Naive thymus-derived CD8-positive, alpha-beta T cell (primary cell): ENCODE measurements at regions not wholly inside any gene's neighbourhood (a gene's known extent, or its start where the extent isn't known, plus 50 kb on each side); places are given as distances from the start of the nearest gene placed in this dataset.
A peak's percentile ranks its signal among the peaks of the same experiment; 100 is the strongest.
"Not testable (repeated sequence)": the region's sequence is repeated elsewhere in the genome, so short reads cannot be mapped to it uniquely, and the experiment has no call there.

ENCODE experiments used
- ATAC-seq, 2 donors: fragments of 150-1000 bp; cut with Tn5 transposase in 1 of 2; sonication (Bioruptor Pico), chemical (Tn5 transposase) in 1 of 2; 1 replicate in 1 of 2; 2 replicates in 1 of 2; pipeline ENCODE4 v1.10.0; 2021; ENCODE audit warnings: mild to moderate bottlenecking in 2 of 2, moderate library complexity in 2 of 2
- POLR2A ChIA-PET: fragments of 350-600 bp; sonication (Branson Sonifier 250); formaldehyde crosslinking; loops from one replicate; lab custom pipeline; 2021; ENCODE audit warnings: antibody characterized with exemption; lab: Charles Lee
- DNase-seq, 10 donors: peaks; one replicate each; pipeline versions ENCODE4 v3.0.0 to v3.0.0-alpha.2; 2020 to 2022
- H3K27ac Mint-ChIP-seq, 10 donors: one replicate each; pipeline ENCODE4 v1.8.0; 2020 to 2022; ENCODE audit warnings: mild to moderate bottlenecking in 10 of 10, mixed read lengths in 10 of 10, moderate library complexity in 4 of 10, inconsistent platforms in 1 of 10
- H3K27me3 Mint-ChIP-seq, 5 donors: one replicate each; pipeline ENCODE4 v1.8.0; 2021 to 2022; ENCODE audit warnings: mixed read lengths in 5 of 5
- H3K36me3 Mint-ChIP-seq, 3 donors: one replicate each; pipeline ENCODE4 v1.8.0; 2020 to 2022; ENCODE audit warnings: mixed read lengths in 3 of 3, mild to moderate bottlenecking in 2 of 3, inconsistent platforms in 1 of 3
- H3K4me1 Mint-ChIP-seq, 4 donors: one replicate each; pipeline ENCODE4 v1.8.0; 2021 to 2022; ENCODE audit warnings: mixed read lengths in 4 of 4
- H3K4me3 Mint-ChIP-seq, 10 donors: one replicate each; pipeline ENCODE4 v1.8.0; 2020 to 2022; ENCODE audit warnings: mild to moderate bottlenecking in 10 of 10, mixed read lengths in 10 of 10, moderate library complexity in 6 of 10, inconsistent platforms in 1 of 10
- H3K9me3 Mint-ChIP-seq, 9 donors: one replicate each; pipeline ENCODE4 v1.8.0; 2020 to 2022; ENCODE audit warnings: mixed read lengths in 9 of 9, mild to moderate bottlenecking in 3 of 9, inconsistent platforms in 1 of 9, moderate library complexity in 1 of 9

- H3K4me3 Mint-ChIP-seq, ATAC-seq, H3K9me3 Mint-ChIP-seq, POLR2A ChIA-PET, H3K27me3 Mint-ChIP-seq, DNase-seq: not testable (repeated sequence)
- H3K36me3 Mint-ChIP-seq: peaks cover 6 to 22% (median 22%) of the 10 kb centered on the region in 3 donors
- peak overlapping the region in 1 of 10 donors; percentile 12 for H3K27ac Mint-ChIP-seq
- peaks cover 2 to 21% (median 8%) of the 10 kb centered on the region in 4 donors for H3K4me1 Mint-ChIP-seq
Measured at GRCh38 chr7:35913350-35913749, 112.5 kb downstream of the SEPTIN7 start.

- H3K9me3 Mint-ChIP-seq, POLR2A ChIA-PET: not testable (repeated sequence)
- peaks cover 2 to 14% (median 3%) of the 10 kb centered on the region in 4 donors for H3K4me1 Mint-ChIP-seq
Measured at GRCh38 chr7:35914214-35914613, 113.4 kb downstream of the SEPTIN7 start.

GRCh38 chr7:35915247-35915955 lies 114.5 kb downstream of the SEPTIN7 start:
- H3K36me3 Mint-ChIP-seq: peaks cover 6 to 29% (median 22%) of the 10 kb centered on the region in 3 donors
- peaks cover 2 to 14% (median 4%) of the 10 kb centered on the region in 4 donors for H3K4me1 Mint-ChIP-seq
- POLR2A ChIA-PET, H3K4me3 Mint-ChIP-seq, H3K9me3 Mint-ChIP-seq, DNase-seq, ATAC-seq, H3K27me3 Mint-ChIP-seq: not testable (repeated sequence)
- H3K27ac Mint-ChIP-seq: peak overlapping the region in 1 of 10 donors; percentile 11

More at GRCh38 chr7:35914214-35914613, 113.4 kb downstream of the SEPTIN7 start:
- H3K4me3 Mint-ChIP-seq, DNase-seq, H3K27ac Mint-ChIP-seq, H3K27me3 Mint-ChIP-seq, ATAC-seq: not testable (repeated sequence)
- peaks cover 6 to 29% (median 22%) of the 10 kb centered on the region in 3 donors for H3K36me3 Mint-ChIP-seq

- Mint-ChIP-seq H3K36me3 (peaks cover 4 to 22% (median 6%) of the 10 kb centered on the region in 3 donors), H3K27ac (peak overlapping the region in 1 of 10 donors; percentile 25), H3K4me1 (peaks cover 2 to 14% (median 4%) of the 10 kb centered on the region in 4 donors)
- POLR2A ChIA-PET, DNase-seq, H3K27me3 Mint-ChIP-seq, H3K4me3 Mint-ChIP-seq, ATAC-seq, H3K9me3 Mint-ChIP-seq: not testable (repeated sequence)
Measured at GRCh38 chr7:35918217-35918616, 117.4 kb downstream of the SEPTIN7 start.

GRCh38 chr7:35919607-35920006 lies 118.8 kb downstream of the SEPTIN7 start:
- H3K27me3 Mint-ChIP-seq, ATAC-seq, H3K4me3 Mint-ChIP-seq, H3K9me3 Mint-ChIP-seq, DNase-seq: not testable (repeated sequence)
- POLR2A ChIA-PET: interaction anchor here (0.6 kb wide), 1 partner anchor 624 kb away, joined by 7 read pairs; no protein-coding TSS in a partner anchor
- Mint-ChIP-seq H3K4me1 (peaks cover 2 to 14% (median 4%) of the 10 kb centered on the region in 4 donors), H3K27ac (peak overlapping the region in 1 of 10 donors; percentile 75), H3K36me3 (peaks cover 0 to 17% (median 2%) of the 10 kb centered on the region in 3 donors)

GRCh38 chr7:35921338-35921737 lies 120.5 kb downstream of the SEPTIN7 start:
- H3K27ac Mint-ChIP-seq, H3K4me3 Mint-ChIP-seq, H3K27me3 Mint-ChIP-seq, H3K9me3 Mint-ChIP-seq, ATAC-seq, DNase-seq: not testable (repeated sequence)
- POLR2A ChIA-PET: interaction anchor here (0.7 kb wide), 2 partner anchors 59 to 100 kb away, joined by 3 to 6 read pairs; no protein-coding TSS in a partner anchor
- Mint-ChIP-seq H3K36me3 (peaks cover 0 to 18% (median 4%) of the 10 kb centered on the region in 3 donors), H3K4me1 (peaks cover 2 to 14% (median 4%) of the 10 kb centered on the region in 4 donors)

- H3K9me3 Mint-ChIP-seq, H3K4me3 Mint-ChIP-seq, DNase-seq, H3K27me3 Mint-ChIP-seq, H3K4me1 Mint-ChIP-seq, ATAC-seq, H3K36me3 Mint-ChIP-seq, POLR2A ChIA-PET, H3K27ac Mint-ChIP-seq: not testable (repeated sequence)
Measured at GRCh38 chr7:35924668-35925067, 123.8 kb downstream of the SEPTIN7 start.

GRCh38 chr7:35926966-35927365 lies 126.1 kb downstream of the SEPTIN7 start:
- H3K27ac Mint-ChIP-seq, H3K4me1 Mint-ChIP-seq, DNase-seq, POLR2A ChIA-PET, H3K4me3 Mint-ChIP-seq, H3K27me3 Mint-ChIP-seq, H3K36me3 Mint-ChIP-seq, ATAC-seq, H3K9me3 Mint-ChIP-seq: not testable (repeated sequence)

- ATAC-seq, H3K9me3 Mint-ChIP-seq, H3K4me1 Mint-ChIP-seq: not testable (repeated sequence)
Measured at GRCh38 chr7:35931134-35931533, 130.3 kb downstream of the SEPTIN7 start.

GRCh38 chr7:35931551-35931950 lies 130.7 kb downstream of the SEPTIN7 start:
- DNase-seq, POLR2A ChIA-PET, ATAC-seq, H3K36me3 Mint-ChIP-seq, H3K4me3 Mint-ChIP-seq, H3K27me3 Mint-ChIP-seq, H3K9me3 Mint-ChIP-seq, H3K4me1 Mint-ChIP-seq: not testable (repeated sequence)
- H3K27ac Mint-ChIP-seq: peak overlapping the region in 1 of 10 donors; percentile 0

More at GRCh38 chr7:35931134-35931533, 130.3 kb downstream of the SEPTIN7 start:
- H3K4me3 Mint-ChIP-seq, H3K27me3 Mint-ChIP-seq, H3K36me3 Mint-ChIP-seq, POLR2A ChIA-PET, H3K27ac Mint-ChIP-seq, DNase-seq: not testable (repeated sequence)

GRCh38 chr7:35940695-35941094 lies 139.8 kb downstream of the SEPTIN7 start:
- H3K9me3 Mint-ChIP-seq, H3K27ac Mint-ChIP-seq, DNase-seq, H3K36me3 Mint-ChIP-seq, ATAC-seq, H3K4me3 Mint-ChIP-seq, H3K4me1 Mint-ChIP-seq, H3K27me3 Mint-ChIP-seq: not testable (repeated sequence)
- POLR2A ChIA-PET: interaction anchor here (0.7 kb wide), 1 partner anchor 352 kb away, joined by 3 read pairs; no protein-coding TSS in a partner anchor

- H3K36me3 Mint-ChIP-seq, H3K4me3 Mint-ChIP-seq, DNase-seq, ATAC-seq, H3K27me3 Mint-ChIP-seq, H3K9me3 Mint-ChIP-seq, H3K4me1 Mint-ChIP-seq, POLR2A ChIA-PET, H3K27ac Mint-ChIP-seq: not testable (repeated sequence)
Measured at GRCh38 chr7:35945621-35946020, 144.8 kb downstream of the SEPTIN7 start.

GRCh38 chr7:35955735-35956134 lies 154.9 kb downstream of the SEPTIN7 start:
- H3K9me3 Mint-ChIP-seq: peaks cover 0 to 15% (median 1%) of the 10 kb centered on the region in 9 donors
- H3K36me3 Mint-ChIP-seq, H3K27me3 Mint-ChIP-seq, POLR2A ChIA-PET, ATAC-seq, H3K4me1 Mint-ChIP-seq, H3K4me3 Mint-ChIP-seq, DNase-seq: not testable (repeated sequence)
- peak overlapping the region in 1 of 10 donors; percentile 40 for H3K27ac Mint-ChIP-seq
